K562 (cell line): ENCODE measurements at regions not wholly inside any gene's neighbourhood (a gene's known extent, or its start where the extent isn't known, plus 50 kb on each side); places are given as distances from the start of the nearest gene placed in this dataset.
A peak's percentile ranks its signal among the peaks of the same experiment; 100 is the strongest.

Experiments used
- ATF7 ChIP-seq: fragments of 450-650 bp; IDR thresholded peaks from 2 replicates; pipeline ENCODE4 v1.7.1; 2014; ENCODE audit warnings: mild to moderate bottlenecking, moderate library complexity
- CREBBP ChIP-seq: IDR thresholded peaks from one replicate; pipeline ENCODE4 v1.6.1; 2012; ENCODE audit warnings: low read depth, mild to moderate bottlenecking, control low read depth, inconsistent platforms, low read length
- ESRRA ChIP-seq: fragments of 450-650 bp; IDR thresholded peaks from 2 replicates; pipeline ENCODE4 v1.6.1; 2014; ENCODE audit warnings: low read depth, mild to moderate bottlenecking, moderate library complexity, borderline replicate concordance
- HEY1 ChIP-seq: fragments of 250-450 bp; sonication (Bioruptor Pico); IDR thresholded peaks from 2 replicates; pipeline ENCODE4 v1.5.0; 2020; ENCODE audit warnings: mild to moderate bottlenecking, moderate library complexity, borderline replicate concordance
- KAT7 ChIP-seq: sonication (generic); formaldehyde crosslinking; IDR thresholded peaks from 2 replicates; pipeline ENCODE4 v1.8.0; 2022; ENCODE audit warnings: missing genetic modification reagents, mild to moderate bottlenecking, borderline replicate concordance
- MAZ ChIP-seq, 2 experiments: fragments of 450-650 bp in 1 of 2; sonication (generic) in 1 of 2; formaldehyde crosslinking; IDR thresholded peaks in 1 of 2; conservative IDR thresholded peaks in 1 of 2; 2 replicates each; pipeline versions ENCODE4 v1.4.0 to v1.5.0; 2020; ENCODE audit warnings: mild to moderate bottlenecking in 1 of 2, missing genetic modification reagents in 1 of 2
- MCM7 ChIP-seq, 2 experiments: fragments of 450-650 bp; IDR thresholded peaks; 2 replicates each; pipeline ENCODE4 v1.6.1; 2016 to 2018
- MTA3 ChIP-seq: fragments of 450-650 bp; formaldehyde crosslinking; IDR thresholded peaks from 2 replicates; pipeline ENCODE4 v1.6.1; 2017; ENCODE audit warnings: mild to moderate bottlenecking, borderline replicate concordance
- MXI1 ChIP-seq: IDR thresholded peaks from 2 replicates; pipeline ENCODE4 v1.6.1; 2011; ENCODE audit warnings: low read depth, mild to moderate bottlenecking, improper control_type of control experiment, low read length
- NFIC ChIP-seq: fragments of 450-650 bp; IDR thresholded peaks from 2 replicates; pipeline ENCODE4 v1.6.1; 2017; ENCODE audit warnings: mild to moderate bottlenecking, inconsistent platforms
- NONO ChIP-seq, 2 experiments: fragments of 200-400 bp in 1 of 2; fragments of 450-650 bp in 1 of 2; formaldehyde crosslinking in 1 of 2; IDR thresholded peaks; 2 replicates each; pipeline ENCODE4 v1.6.1; 2017; ENCODE audit warnings: low read depth in 2 of 2, mild to moderate bottlenecking in 2 of 2, moderate library complexity in 2 of 2, low read length in 1 of 2
- NRF1 ChIP-seq, 2 experiments: fragments of 450-650 bp; IDR thresholded peaks in 1 of 2; conservative IDR thresholded peaks in 1 of 2; 2 replicates each; pipeline ENCODE4 v1.6.1; 2014; ENCODE audit warnings: mild to moderate bottlenecking in 2 of 2
- POLR2G ChIP-seq: fragments of 200-400 bp; formaldehyde crosslinking; IDR thresholded peaks from 2 replicates; pipeline ENCODE4 v1.6.1; 2017; ENCODE audit warnings: low read depth, mild to moderate bottlenecking, antibody characterized with exemption, low read length, moderate library complexity
- PYGO2 ChIP-seq: fragments of 450-650 bp; IDR thresholded peaks from 2 replicates; pipeline ENCODE4 v1.6.1; 2016; ENCODE audit warnings: mild to moderate bottlenecking, missing genetic modification characterization, moderate library complexity, missing compliant biosample characterization
- RFX1 ChIP-seq: fragments of 450-650 bp; IDR thresholded peaks from 2 replicates; pipeline ENCODE4 v1.6.1; 2016; ENCODE audit warnings: mild to moderate bottlenecking, moderate library complexity
- SMARCB1 ChIP-seq: IDR thresholded peaks from 2 replicates; pipeline ENCODE4 v1.6.1; 2011; ENCODE audit warnings: improper control_type of control experiment, low read depth; ENCODE audit not compliant: insufficient read length
- SRSF1 ChIP-seq: fragments of 200-400 bp; formaldehyde crosslinking; IDR thresholded peaks from 2 replicates; pipeline ENCODE4 v1.6.1; 2017; ENCODE audit warnings: mild to moderate bottlenecking, low read depth, low read length, moderate library complexity
- SRSF7 ChIP-seq: fragments of 200-400 bp; formaldehyde crosslinking; optimal IDR thresholded peaks from 2 replicates; pipeline ENCODE3; 2017; ENCODE audit warnings: mild to moderate bottlenecking, low read depth, low read length
- TAF9B ChIP-seq: fragments of 450-650 bp; IDR thresholded peaks from 2 replicates; pipeline ENCODE4 v1.6.1; 2018; ENCODE audit warnings: mild to moderate bottlenecking; ENCODE audit not compliant: partially characterized antibody
- ZFP36 ChIP-seq: fragments of 150-350 bp; IDR thresholded peaks from 2 replicates; pipeline ENCODE4 v1.6.1; 2018; ENCODE audit warnings: low read length, low read depth; ENCODE audit not compliant: partially characterized antibody
- ZNF232 ChIP-seq: sonication (generic); formaldehyde crosslinking; IDR thresholded peaks from 2 replicates; pipeline ENCODE4 v1.8.0; 2022; ENCODE audit warnings: mild to moderate bottlenecking, missing genetic modification reagents
- TF ChIP-seq, protein P1 (sequence below): IDR thresholded peaks from 2 replicates; pipeline ENCODE4 v1.6.1; 2012; ENCODE audit warnings: low read depth, low read length, improper control_type of control experiment, borderline replicate concordance
- TF ChIP-seq, protein P2 (sequence below): sonication (generic); formaldehyde crosslinking; IDR thresholded peaks from 2 replicates; pipeline ENCODE4 v1.8.0; 2022; ENCODE audit warnings: mild to moderate bottlenecking, low read depth, missing genetic modification reagents
- TF ChIP-seq, protein P3 (sequence below), 3 experiments: fragments of 200-800 bp in 1 of 3; fragments of 250-450 bp in 1 of 3; fragments of 450-650 bp in 1 of 3; sonication (Bioruptor Pico) in 1 of 3; sonication (Bioruptor generic) in 1 of 3; formaldehyde crosslinking in 1 of 3; IDR thresholded peaks; 2 replicates each; pipeline versions ENCODE4 v1.6.1 to v1.8.0; 2016 to 2022; ENCODE audit warnings: mild to moderate bottlenecking in 2 of 3, missing genetic modification characterization in 2 of 3, missing compliant biosample characterization in 1 of 3, moderate library complexity in 1 of 3

DNA sequence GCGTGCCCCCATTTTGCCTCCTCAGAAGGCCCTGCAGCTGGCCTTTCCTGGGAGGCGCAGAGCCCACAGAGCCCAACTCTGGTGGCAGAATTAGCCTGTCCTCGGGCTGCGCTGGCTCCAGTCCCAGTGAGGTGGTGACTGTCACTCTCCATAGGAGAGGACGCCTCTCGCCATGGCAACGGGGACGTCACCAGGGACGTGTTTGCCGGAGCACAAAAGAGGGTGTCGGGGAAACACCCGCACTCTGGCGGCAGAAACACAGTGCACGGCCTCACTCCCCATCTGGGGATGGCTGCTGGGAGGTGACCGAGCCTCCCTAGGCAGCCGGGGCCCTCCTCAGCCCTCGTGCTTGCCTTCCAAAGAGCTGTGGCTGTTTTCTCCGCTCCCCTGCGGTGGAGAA, 50.2 kb upstream of the NCOR2 start (continued):
- no peak for TF ChIP-seq SMARCB1
- no peak for TF ChIP-seq TAF9B
- no peak for TF ChIP-seq ATF7
- TF ChIP-seq SRSF7: no peak
- TF ChIP-seq, protein P1, sequence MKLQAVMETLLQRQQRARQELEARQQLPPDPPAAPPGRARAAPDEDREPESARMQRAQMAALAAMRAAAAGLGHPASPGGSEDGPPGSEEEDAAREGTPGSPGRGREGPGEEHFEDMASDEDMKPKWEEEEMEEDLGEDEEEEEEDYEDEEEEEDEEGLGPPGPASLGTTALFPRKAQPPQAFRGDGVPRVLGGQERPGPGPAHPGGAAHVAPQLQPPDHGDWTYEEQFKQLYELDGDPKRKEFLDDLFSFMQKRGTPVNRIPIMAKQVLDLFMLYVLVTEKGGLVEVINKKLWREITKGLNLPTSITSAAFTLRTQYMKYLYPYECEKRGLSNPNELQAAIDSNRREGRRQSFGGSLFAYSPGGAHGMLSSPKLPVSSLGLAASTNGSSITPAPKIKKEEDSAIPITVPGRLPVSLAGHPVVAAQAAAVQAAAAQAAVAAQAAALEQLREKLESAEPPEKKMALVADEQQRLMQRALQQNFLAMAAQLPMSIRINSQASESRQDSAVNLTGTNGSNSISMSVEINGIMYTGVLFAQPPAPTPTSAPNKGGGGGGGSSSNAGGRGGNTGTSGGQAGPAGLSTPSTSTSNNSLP: no peak
- TF ChIP-seq, protein P2, sequence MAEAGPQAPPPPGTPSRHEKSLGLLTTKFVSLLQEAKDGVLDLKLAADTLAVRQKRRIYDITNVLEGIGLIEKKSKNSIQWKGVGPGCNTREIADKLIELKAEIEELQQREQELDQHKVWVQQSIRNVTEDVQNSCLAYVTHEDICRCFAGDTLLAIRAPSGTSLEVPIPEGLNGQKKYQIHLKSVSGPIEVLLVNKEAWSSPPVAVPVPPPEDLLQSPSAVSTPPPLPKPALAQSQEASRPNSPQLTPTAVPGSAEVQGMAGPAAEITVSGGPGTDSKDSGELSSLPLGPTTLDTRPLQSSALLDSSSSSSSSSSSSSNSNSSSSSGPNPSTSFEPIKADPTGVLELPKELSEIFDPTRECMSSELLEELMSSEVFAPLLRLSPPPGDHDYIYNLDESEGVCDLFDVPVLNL (CRISPR knock-in tag): no peak
- TF ChIP-seq POLR2G: no peak
- TF ChIP-seq KAT7 (CRISPR knock-in tag): no peak
- TF ChIP-seq ZNF232 (CRISPR knock-in tag): no peak
- no peak for TF ChIP-seq CREBBP
- TF ChIP-seq ESRRA: no peak
- no peak for TF ChIP-seq MCM7 (IDR thresholded peaks at IDR 0.05)
- peak; percentile 83 for TF ChIP-seq RFX1
- 0 out of 2 replicates have a peak, but pooled peaks have one; percentile 20 for TF ChIP-seq NFIC
- TF ChIP-seq ZFP36: peak; percentile 27
- TF ChIP-seq MTA3: no peak
- TF ChIP-seq, protein P3, sequence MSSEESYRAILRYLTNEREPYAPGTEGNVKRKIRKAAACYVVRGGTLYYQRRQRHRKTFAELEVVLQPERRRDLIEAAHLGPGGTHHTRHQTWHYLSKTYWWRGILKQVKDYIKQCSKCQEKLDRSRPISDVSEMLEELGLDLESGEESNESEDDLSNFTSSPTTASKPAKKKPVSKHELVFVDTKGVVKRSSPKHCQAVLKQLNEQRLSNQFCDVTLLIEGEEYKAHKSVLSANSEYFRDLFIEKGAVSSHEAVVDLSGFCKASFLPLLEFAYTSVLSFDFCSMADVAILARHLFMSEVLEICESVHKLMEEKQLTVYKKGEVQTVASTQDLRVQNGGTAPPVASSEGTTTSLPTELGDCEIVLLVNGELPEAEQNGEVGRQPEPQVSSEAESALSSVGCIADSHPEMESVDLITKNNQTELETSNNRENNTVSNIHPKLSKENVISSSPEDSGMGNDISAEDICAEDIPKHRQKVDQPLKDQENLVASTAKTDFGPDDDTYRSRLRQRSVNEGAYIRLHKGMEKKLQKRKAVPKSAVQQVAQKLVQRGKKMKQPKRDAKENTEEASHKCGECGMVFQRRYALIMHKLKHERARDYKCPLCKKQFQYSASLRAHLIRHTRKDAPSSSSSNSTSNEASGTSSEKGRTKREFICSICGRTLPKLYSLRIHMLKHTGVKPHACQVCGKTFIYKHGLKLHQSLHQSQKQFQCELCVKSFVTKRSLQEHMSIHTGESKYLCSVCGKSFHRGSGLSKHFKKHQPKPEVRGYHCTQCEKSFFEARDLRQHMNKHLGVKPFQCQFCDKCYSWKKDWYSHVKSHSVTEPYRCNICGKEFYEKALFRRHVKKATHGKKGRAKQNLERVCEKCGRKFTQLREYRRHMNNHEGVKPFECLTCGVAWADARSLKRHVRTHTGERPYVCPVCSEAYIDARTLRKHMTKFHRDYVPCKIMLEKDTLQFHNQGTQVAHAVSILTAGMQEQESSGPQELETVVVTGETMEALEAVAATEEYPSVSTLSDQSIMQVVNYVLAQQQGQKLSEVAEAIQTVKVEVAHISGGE (CRISPR knock-in tag; IDR thresholded peaks at IDR 0.05): no peak
- TF ChIP-seq NRF1 (conservative IDR thresholded peaks at IDR 0.05 in 1 of 2, IDR thresholded peaks at IDR 0.05 in 1 of 2): peak; percentile 28 to 49; a peak in 3 of 4 replicates
- TF ChIP-seq PYGO2 (tag): no peak
- TF ChIP-seq MAZ (CRISPR knock-in tag; conservative IDR thresholded peaks at IDR 0.05 in 1 of 2, IDR thresholded peaks at IDR 0.05 in 1 of 2): no peak
- TF ChIP-seq SRSF1: no peak
- no peak for TF ChIP-seq MXI1
- TF ChIP-seq HEY1 (CRISPR knock-in tag): no peak
- TF ChIP-seq NONO (IDR thresholded peaks at IDR 0.05; ENCODE audit: low read depth in 2 of 2, low read length in 1 of 2): no peak
